DMS153 (cell line): ENCODE measurements at regions not wholly inside any gene's neighbourhood (a gene's known extent, or its start where the extent isn't known, plus 50 kb on each side); places are given as distances from the start of the nearest gene placed in this dataset.

Source experiments
- DNase-seq: peaks from one replicate; lab custom pipeline; 2025; lab: John Stamatoyannopoulos, UW

DNA sequence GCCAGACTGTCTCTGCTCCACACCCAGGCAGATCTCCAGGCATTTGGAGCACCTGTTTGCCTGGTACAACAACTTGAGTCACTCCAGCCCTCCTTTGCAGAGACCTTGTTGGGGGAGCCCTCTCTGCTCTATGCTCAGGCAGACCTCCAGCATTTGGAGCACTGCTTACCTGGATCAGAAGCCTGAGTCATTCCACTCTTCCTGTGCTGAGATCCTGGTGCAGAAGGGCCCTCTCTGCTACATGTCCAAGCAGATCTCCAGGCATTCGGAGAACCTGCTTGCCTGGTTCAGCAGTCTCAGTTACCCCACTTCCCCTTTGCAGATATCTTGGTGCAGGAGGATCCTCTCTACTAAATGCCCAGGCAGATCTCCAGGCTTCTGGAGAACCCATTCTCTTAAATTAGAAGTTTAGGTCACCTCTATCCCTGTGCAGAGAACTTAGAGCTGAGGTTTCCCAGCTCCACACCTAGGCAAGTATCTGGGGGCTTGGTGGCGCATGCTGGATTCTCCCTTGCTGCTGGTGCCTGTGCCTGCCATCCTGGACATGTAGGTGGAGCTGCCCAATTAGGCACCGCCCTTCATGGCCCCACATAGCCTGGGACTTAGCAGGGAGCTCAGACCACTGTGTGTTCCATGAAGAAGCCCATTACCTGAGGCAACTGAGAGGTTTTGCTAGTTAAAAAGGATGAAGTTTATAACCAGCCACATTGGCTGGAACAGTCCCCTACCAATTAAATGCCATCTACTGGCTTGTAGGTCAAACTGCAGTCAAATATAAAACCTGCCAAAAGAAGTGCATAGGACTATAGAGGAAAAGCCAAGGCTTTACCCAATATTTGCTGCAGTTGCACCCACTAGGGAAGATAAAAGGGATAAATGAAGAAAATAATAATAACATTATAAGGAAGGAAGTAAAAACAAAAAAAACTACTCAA lies 97.6 kb upstream of the SLITRK6 start:
- no peak for DNase-seq

- DNase-seq, result no peak
Measured at GRCh38 chr13:85887406-85887805, 88.2 kb upstream of the SLITRK6 start.

- DNase-seq, result no peak
Measured at GRCh38 chr13:85879014-85879413, 79.8 kb upstream of the SLITRK6 start.

GRCh38 chr13:85864963-85865530 lies 65.8 kb upstream of the SLITRK6 start:
- DNase-seq, result peak; percentile 10

DNA sequence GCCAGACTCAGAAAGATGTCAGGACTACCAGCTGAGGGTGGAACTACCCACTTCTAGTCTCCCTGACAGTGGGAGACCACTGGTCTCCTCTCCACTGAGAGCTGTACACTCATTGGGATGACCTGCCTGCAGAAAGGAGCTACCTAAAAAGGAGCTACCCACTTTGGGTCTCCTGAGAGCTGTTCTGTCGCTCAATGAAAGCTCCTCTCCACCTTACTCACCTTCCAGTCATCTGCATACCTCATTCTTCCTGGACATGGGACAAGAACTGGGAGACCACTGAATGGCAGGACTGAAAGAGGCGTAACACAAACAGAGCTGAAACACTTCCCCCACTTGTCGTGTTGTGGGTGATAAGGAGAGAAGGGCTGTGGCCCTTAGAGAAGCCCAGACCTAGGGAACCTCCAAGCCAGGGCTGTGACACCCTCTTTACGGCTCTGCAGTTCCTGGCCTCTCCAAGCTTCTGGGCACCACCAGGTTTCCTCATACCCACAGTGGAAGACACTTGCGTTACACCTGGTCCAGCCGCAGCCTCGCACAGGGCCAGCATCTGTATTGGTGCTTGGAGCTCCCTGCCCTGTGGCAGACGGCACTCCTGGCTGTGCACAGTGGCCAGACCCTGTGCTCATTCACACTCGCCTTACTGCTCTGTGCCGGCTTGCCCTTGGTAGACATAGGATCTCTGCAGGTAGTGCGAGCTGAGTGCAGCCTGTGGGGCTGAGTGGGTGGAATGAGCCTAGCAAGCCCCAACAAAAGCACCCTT lies 54.9 kb upstream of the SLITRK6 start:
- DNase-seq, result no peak

GRCh38 chr13:85853161-85853894 lies 54.1 kb upstream of the SLITRK6 start:
- DNase-seq, result no peak
